H1 (cell line): ENCODE measurements at regions not wholly inside any gene's neighbourhood (a gene's known extent, or its start where the extent isn't known, plus 50 kb on each side); places are given as distances from the start of the nearest gene placed in this dataset.

Experiments used
- CTCF ChIA-PET: fragments of 300-600 bp; sonication (Branson Sonifier 250); formaldehyde crosslinking; loops from one replicate; lab custom pipeline; 2021; ENCODE audit not compliant: partially characterized antibody; lab: Charles Lee
- POLR2A ChIA-PET: fragments of 300-600 bp; sonication (Branson Sonifier 250); formaldehyde crosslinking; loops from one replicate; lab custom pipeline; 2021; ENCODE audit warnings: inconsistent platforms; ENCODE audit not compliant: partially characterized antibody; lab: Charles Lee
- DNase-seq, 2 experiments: peaks; one replicate each; pipeline versions ENCODE4 v3.0.0 to v3.0.0-alpha.2; 2010 to 2022; ENCODE audit warnings: low spot score in 2 of 2, low read depth in 1 of 2, mixed read lengths in 1 of 2
- FAIRE-seq: peaks from 2 replicates; lab custom pipeline; 2011; peaks lifted over from hg19 to GRCh38; lab: Jason Lieb, UNC
- H2AFZ ChIP-seq: 2 replicates; pipeline ENCODE4 v1.8.1; 2012; ENCODE audit warnings: low read length, inconsistent platforms
- H2AK5ac ChIP-seq: 2 replicates; pipeline ENCODE4 v1.6.1; 2013; ENCODE audit warnings: low read depth, low read length
- H2BK120ac ChIP-seq: replicated peaks from 2 replicates; pipeline ENCODE3; 2013; ENCODE audit warnings: low read depth, low read length, inconsistent platforms
- H2BK12ac ChIP-seq: 2 replicates; pipeline ENCODE4 v1.6.1; 2013; ENCODE audit warnings: low read depth, low read length
- H2BK15ac ChIP-seq: 2 replicates; pipeline ENCODE4 v1.6.1; 2013; ENCODE audit warnings: low read length
- H2BK20ac ChIP-seq: 2 replicates; pipeline ENCODE4 v1.6.1; 2013; ENCODE audit warnings: low read length
- H2BK5ac ChIP-seq: 2 replicates; pipeline ENCODE4 v1.6.1; 2013; ENCODE audit warnings: low read depth, low read length
- H3K14ac ChIP-seq: 2 replicates; pipeline ENCODE4 v1.6.1; 2013; ENCODE audit warnings: inconsistent platforms; ENCODE audit not compliant: insufficient read length
- H3K18ac ChIP-seq: 2 replicates; pipeline ENCODE4 v1.6.1; 2013; ENCODE audit warnings: low read length; ENCODE audit errors: extremely low read depth
- H3K23ac ChIP-seq: 2 replicates; pipeline ENCODE4 v1.6.1; 2013; ENCODE audit warnings: inconsistent platforms; ENCODE audit not compliant: insufficient read length
- H3K23me2 ChIP-seq: 2 replicates; pipeline ENCODE4 v1.6.1; 2013; ENCODE audit warnings: low read depth, low read length
- H3K27ac ChIP-seq: 2 replicates; pipeline ENCODE4 v1.6.1; 2011; ENCODE audit warnings: low read depth, low read length, inconsistent platforms
- H3K27me3 ChIP-seq, 4 experiments: replicated peaks in 1 of 4; 1 replicate in 1 of 4; 2 replicates in 3 of 4; pipeline versions ENCODE4 v1.6.1 to v1.8.1; 2011 to 2013; ENCODE audit warnings: low read length in 3 of 4, mild to moderate bottlenecking in 3 of 4, inconsistent platforms in 2 of 4, mixed read lengths in 2 of 4, moderate library complexity in 1 of 4; ENCODE audit not compliant: control insufficient read depth in 3 of 4, insufficient read depth in 3 of 4; ENCODE audit errors: extremely low read depth in 1 of 4
- H3K36me3 ChIP-seq, 4 experiments: 2 replicates each; pipeline versions ENCODE4 v1.6.1 to v1.8.1; 2011 to 2013; ENCODE audit warnings: mild to moderate bottlenecking in 4 of 4, low read length in 3 of 4, moderate library complexity in 2 of 4, control low read depth in 1 of 4, inconsistent platforms in 1 of 4; ENCODE audit not compliant: insufficient read depth in 4 of 4, control insufficient read depth in 2 of 4
- H3K4ac ChIP-seq: replicated peaks from 2 replicates; pipeline ENCODE3; 2013; ENCODE audit warnings: low read length, low read depth, mixed read lengths, inconsistent platforms; ENCODE audit not compliant: insufficient read length
- H3K4me1 ChIP-seq, 4 experiments: replicated peaks in 1 of 4; 1 replicate in 1 of 4; 2 replicates in 3 of 4; pipeline versions ENCODE4 v1.6.1 to v1.8.1; 2011 to 2013; ENCODE audit warnings: low read length in 3 of 4, inconsistent platforms in 2 of 4, mixed read lengths in 1 of 4; ENCODE audit not compliant: insufficient read depth in 4 of 4, control insufficient read depth in 3 of 4
- H3K4me2 ChIP-seq, 2 experiments: 2 replicates each; pipeline versions ENCODE4 v1.6.1 to v1.8.1; 2011 to 2013; ENCODE audit warnings: low read depth in 2 of 2, low read length in 2 of 2, control low read depth in 1 of 2, inconsistent platforms in 1 of 2, mild to moderate bottlenecking in 1 of 2; ENCODE audit not compliant: insufficient read depth in 1 of 2
- H3K4me3 ChIP-seq, 4 experiments: fragments of 200-600, 300-600 bp in 1 of 4; sonication (generic), shearing (Covaris generic), sonication (Bioruptor Twin) in 1 of 4; 2 replicates each; pipeline versions ENCODE4 v1.5.1 to v1.8.1; 2011 to 2016; ENCODE audit warnings: low read length in 4 of 4, low read depth in 3 of 4, control low read depth in 2 of 4, inconsistent platforms in 2 of 4, mild to moderate bottlenecking in 2 of 4, mixed read lengths in 1 of 4, moderate library complexity in 1 of 4; ENCODE audit not compliant: insufficient read depth in 2 of 4; ENCODE audit errors: extremely low read depth in 1 of 4
- H3K56ac ChIP-seq: replicated peaks from 2 replicates; pipeline ENCODE3; 2013; ENCODE audit warnings: low read depth, mild to moderate bottlenecking, mixed read lengths, low read length, inconsistent platforms; ENCODE audit not compliant: insufficient read length
- H3K79me1 ChIP-seq: 2 replicates; pipeline ENCODE4 v1.6.1; 2013; ENCODE audit warnings: low read depth, low read length, control low read depth
- H3K79me2 ChIP-seq, 2 experiments: 2 replicates each; pipeline versions ENCODE4 v1.6.1 to v1.8.1; 2012 to 2013; ENCODE audit warnings: low read length in 2 of 2, mild to moderate bottlenecking in 2 of 2, inconsistent platforms in 1 of 2; ENCODE audit not compliant: insufficient read depth in 2 of 2, control insufficient read depth in 1 of 2
- H3K9ac ChIP-seq, 4 experiments: replicated peaks in 1 of 4; 1 replicate in 1 of 4; 2 replicates in 3 of 4; pipeline versions ENCODE4 v1.6.1 to v1.8.1; 2011 to 2013; ENCODE audit warnings: low read depth in 3 of 4, low read length in 3 of 4, control low read depth in 2 of 4, mild to moderate bottlenecking in 2 of 4, moderate library complexity in 2 of 4, inconsistent platforms in 1 of 4; ENCODE audit errors: extremely low read depth in 1 of 4
- H3K9me3 ChIP-seq, 2 experiments: 2 replicates each; pipeline versions ENCODE4 v1.6.1 to v1.8.1; 2012 to 2013; ENCODE audit warnings: mild to moderate bottlenecking in 2 of 2, moderate library complexity in 2 of 2, control low read depth in 1 of 2, inconsistent platforms in 1 of 2, low read depth in 1 of 2, low read length in 1 of 2, mixed read lengths in 1 of 2; ENCODE audit not compliant: insufficient read depth in 2 of 2
- H4K20me1 ChIP-seq, 2 experiments: replicated peaks in 1 of 2; 2 replicates each; pipeline versions ENCODE3 to v1.8.1; 2011 to 2013; ENCODE audit warnings: inconsistent platforms in 2 of 2, low read length in 2 of 2, mild to moderate bottlenecking in 1 of 2; ENCODE audit not compliant: insufficient read depth in 2 of 2, control insufficient read depth in 1 of 2
- H4K5ac ChIP-seq: 2 replicates; pipeline ENCODE4 v1.6.1; 2013; ENCODE audit warnings: low read length, low read depth, mixed read lengths, inconsistent platforms; ENCODE audit not compliant: insufficient read length
- H4K8ac ChIP-seq: 2 replicates; pipeline ENCODE4 v1.8.0; 2013; ENCODE audit warnings: mild to moderate bottlenecking, moderate library complexity, low read length, inconsistent platforms; ENCODE audit not compliant: insufficient read depth; ENCODE audit errors: extremely low read depth
- H4K91ac ChIP-seq: replicated peaks from 2 replicates; pipeline ENCODE3; 2013; ENCODE audit warnings: low read length, mixed read lengths, inconsistent platforms; ENCODE audit not compliant: insufficient read length
- ATF3 ChIP-seq: IDR thresholded peaks from 2 replicates; pipeline ENCODE4 v1.6.1; 2011; ENCODE audit warnings: low read depth, mild to moderate bottlenecking, low read length; ENCODE audit not compliant: insufficient read depth
- CBX8 ChIP-seq: fragments of 300-800, 300-1000 bp; sonication (generic); IDR thresholded peaks from 2 replicates; pipeline ENCODE4 v1.7.1; 2016; ENCODE audit warnings: low read depth, low read length, borderline replicate concordance
- HDAC2 ChIP-seq, 2 experiments: fragments of 300-600 bp in 1 of 2; sonication (generic) in 1 of 2; IDR thresholded peaks; 2 replicates each; pipeline ENCODE4 v1.6.1; 2011 to 2012; ENCODE audit warnings: low read depth in 2 of 2, low read length in 2 of 2, mild to moderate bottlenecking in 2 of 2, moderate library complexity in 2 of 2, borderline replicate concordance in 1 of 2, inconsistent platforms in 1 of 2
- RFX5 ChIP-seq: IDR thresholded peaks from 2 replicates; pipeline ENCODE4 v1.6.1; 2011; ENCODE audit warnings: low read depth, low read length, improper control_type of control experiment, borderline replicate concordance
- SAP30 ChIP-seq: fragments of 300-600 bp; sonication (generic); IDR thresholded peaks from 2 replicates; pipeline ENCODE4 v1.7.1; 2012; ENCODE audit warnings: low read length, moderate library complexity, mild to moderate bottlenecking, inconsistent platforms; ENCODE audit not compliant: insufficient read depth, insufficient replicate concordance
- SIX5 ChIP-seq: IDR thresholded peaks from 2 replicates; pipeline ENCODE4 v1.6.1; 2011; ENCODE audit warnings: mild to moderate bottlenecking, low read depth, low read length
- SP1 ChIP-seq: IDR thresholded peaks from 2 replicates; pipeline ENCODE4 v1.6.1; 2011; ENCODE audit warnings: low read depth, low read length
- SP4 ChIP-seq: IDR thresholded peaks from 2 replicates; pipeline ENCODE4 v1.6.1; 2012; ENCODE audit warnings: low read length, inconsistent platforms
- USF2 ChIP-seq: IDR thresholded peaks from 2 replicates; pipeline ENCODE4 v1.6.1; 2011; ENCODE audit warnings: low read length, improper control_type of control experiment
- WGBS, 2 experiments: shearing (Covaris generic) in 1 of 2; methylation state at CpG; one replicate each; pipeline versions ENCODE4 v1.1.6 to v1.1.7; 2013 to 2015; ENCODE audit warnings: low lambda C conversion rate in 2 of 2, mixed read lengths in 2 of 2, inconsistent platforms in 1 of 2, low coverage in 1 of 2, missing lambda C conversion rate in 1 of 2; ENCODE audit not compliant: insufficient replicate concordance in 2 of 2, insufficient coverage in 1 of 2, insufficient read length in 1 of 2; ENCODE audit errors: extremely low coverage in 1 of 2, missing lambda C conversion rate in 1 of 2; 5-methylcytosine and 5-hydroxymethylcytosine counted together

- H2BK12ac ChIP-seq = no peak overlapping the region
- no peak overlapping the region for H4K8ac ChIP-seq
- ChIA-PET CTCF (interaction anchor here (1.1 kb wide), 1 partner anchor 319 kb away, joined by 3 read pairs; no protein-coding TSS in a partner anchor), POLR2A (no interaction called here)
- H4K91ac ChIP-seq = no peak overlapping the region
- H3K14ac ChIP-seq = no peak overlapping the region
- no peak overlapping the region for H3K4ac ChIP-seq
- no peaks in the 10 kb centered on the region for H4K20me1 ChIP-seq
- no peak overlapping the region for H3K27ac ChIP-seq
- no peak overlapping the region for H2BK120ac ChIP-seq
- no peaks in the 10 kb centered on the region for H3K9me3 ChIP-seq
- H3K27me3 ChIP-seq = no peaks in the 10 kb centered on the region
- peaks cover 0 to 4% (median 0%) of the 10 kb centered on the region in 4 experiments; a peak in 1 of 7 replicates for H3K4me1 ChIP-seq
- H4K5ac ChIP-seq = no peak overlapping the region
- H3K18ac ChIP-seq = no peak overlapping the region
- no peak overlapping the region for H2BK15ac ChIP-seq
- H2BK5ac ChIP-seq = no peak overlapping the region
- no peak for TF ChIP-seq RFX5
- no peak for TF ChIP-seq USF2
- TF ChIP-seq SP4 = no peak
- no peak for TF ChIP-seq ATF3
- TF ChIP-seq CBX8 = no peak
- TF ChIP-seq SP1 = no peak
- TF ChIP-seq HDAC2 (IDR thresholded peaks at IDR 0.05; ENCODE audit: borderline replicate concordance in 1 of 2, low read depth in 2 of 2, low read length in 2 of 2) = no peak
- no peak for TF ChIP-seq SIX5
- TF ChIP-seq SAP30 = no peak
- TF ChIP-seq, all 59 proteins: peak for 0
- H2AK5ac ChIP-seq = no peak overlapping the region
- H2BK20ac ChIP-seq = no peak overlapping the region
- H3K79me1 ChIP-seq = no peaks in the 10 kb centered on the region
- no peak overlapping the region for H3K56ac ChIP-seq
- H2AFZ ChIP-seq = no peak overlapping the region
- no peaks in the 10 kb centered on the region; the same call in 1 of the 2 replicates for H3K23me2 ChIP-seq
- no peaks in the 10 kb centered on the region for H3K36me3 ChIP-seq
- no peak overlapping the region for H3K4me2 ChIP-seq
- no peak overlapping the region for H3K4me3 ChIP-seq
- no peaks in the 10 kb centered on the region for H3K79me2 ChIP-seq
- no peak for FAIRE-seq
- H3K9ac ChIP-seq = no peak overlapping the region
- no peak for DNase-seq
- 92% methylated on average over 1 of the region's 1 CpG; no CpG with 5 or more reads in 1 of the 2 experiments for WGBS, 2 experiments
- no peak overlapping the region for H3K23ac ChIP-seq
Observed at GRCh38 chr2:146730882-146731281, 1113.9 kb upstream of the ACVR2A start.
